Uterus (tissue), 3 donors: ENCODE measurements at regions not wholly inside any gene's neighbourhood (a gene's known extent, or its start where the extent isn't known, plus 50 kb on each side); places are given as distances from the start of the nearest gene placed in this dataset.

ENCODE experiments used
- DNase-seq, 2 donors: peaks; one replicate each; pipeline ENCODE4 v3.0.0-alpha.2; 2019 to 2020
- H3K27ac ChIP-seq, 2 donors: fragments of 200-600 bp; sonication (generic); 1 replicate in 1 of 2; 2 replicates in 1 of 2; pipeline ENCODE4 v1.5.1; 2016 to 2018
- H3K27me3 ChIP-seq, 2 donors: fragments of 200-600 bp; sonication (generic); one replicate each; pipeline ENCODE4 v1.5.1; 2018 to 2019; ENCODE audit warnings: control low read depth in 1 of 2
- H3K36me3 ChIP-seq, 2 donors: fragments of 200-600 bp; sonication (generic); one replicate each; pipeline ENCODE4 v1.5.1; 2019; ENCODE audit warnings: control low read depth in 1 of 2
- H3K4me1 ChIP-seq, 2 donors: fragments of 200-600 bp; sonication (generic); one replicate each; pipeline ENCODE4 v1.5.1; 2018 to 2019; ENCODE audit warnings: control low read depth in 1 of 2
- H3K4me3 ChIP-seq, 2 donors: fragments of 200-600 bp; sonication (generic); 1 replicate in 1 of 2; 2 replicates in 1 of 2; pipeline ENCODE4 v1.5.1; 2018 to 2019; ENCODE audit warnings: mild to moderate bottlenecking in 1 of 2
- H3K9me3 ChIP-seq, 2 donors: fragments of 200-600 bp; sonication (generic); one replicate each; pipeline ENCODE4 v1.5.1; 2019; ENCODE audit warnings: control low read depth in 1 of 2
- CTCF ChIP-seq, 4 experiments: fragments of 200-600 bp in 2 of 4; fragments of 450-650 bp in 2 of 4; sonication (generic) in 2 of 4; IDR thresholded peaks; one replicate each; pipeline ENCODE4 v1.5.1; 2016 to 2019; ENCODE audit warnings: antibody characterized with exemption in 4 of 4, mild to moderate bottlenecking in 2 of 4, moderate library complexity in 1 of 4
- POLR2A ChIP-seq, 2 donors: fragments of 450-650 bp; IDR thresholded peaks; one replicate each; pipeline ENCODE4 v1.6.1; 2016; ENCODE audit warnings: antibody characterized with exemption in 2 of 2, mild to moderate bottlenecking in 1 of 2, moderate library complexity in 1 of 2
- intact Hi-C: fragments of 100-400 bp; cut with DNase I; formaldehyde crosslinking; loops from one replicate; pipeline ENCODE4 v1.15.1; 2023; ENCODE audit warnings: low total_unique reads
- donor health status: DM: yes; HTN: yes; CAD: no.

- H3K4me3 ChIP-seq, result no peak overlapping the region
- H3K27ac ChIP-seq, result no peak overlapping the region
- H3K27me3 ChIP-seq, result no peaks in the 10 kb centered on the region
- no peaks in the 10 kb centered on the region for H3K36me3 ChIP-seq
- DNase-seq, result no peak
- no peaks in the 10 kb centered on the region for H3K9me3 ChIP-seq
- no peaks in the 10 kb centered on the region for H3K4me1 ChIP-seq
- intact Hi-C loops, result no loop called here
- no peak for TF ChIP-seq CTCF (IDR thresholded peaks at IDR 0.05)
- no peak for TF ChIP-seq POLR2A (IDR thresholded peaks at IDR 0.05)
Measured at GRCh38 chr14:42732005-42732404, 1125.3 kb downstream of the LRFN5 start.

- intact Hi-C loops, result no loop called here
- DNase-seq, result no peak
Measured at GRCh38 chr14:42731480-42731879, 1124.8 kb downstream of the LRFN5 start.

GRCh38 chr14:42729681-42730080, 1123.0 kb downstream of the LRFN5 start:
- Histone ChIP-seq H3K4me1 (no peaks in the 10 kb centered on the region), H3K27ac (no peak overlapping the region), H3K36me3 (no peaks in the 10 kb centered on the region), H3K27me3 (no peaks in the 10 kb centered on the region), H3K4me3 (no peak overlapping the region), H3K9me3 (no peaks in the 10 kb centered on the region)
- intact Hi-C loops, result no loop called here
- no peak for DNase-seq
- TF ChIP-seq CTCF (IDR thresholded peaks at IDR 0.05), result no peak
- no peak for TF ChIP-seq POLR2A (IDR thresholded peaks at IDR 0.05)

More at GRCh38 chr14:42731480-42731879, 1124.8 kb downstream of the LRFN5 start:
- TF ChIP-seq POLR2A (IDR thresholded peaks at IDR 0.05), result no peak
- no peak for TF ChIP-seq CTCF (IDR thresholded peaks at IDR 0.05)
- no peak overlapping the region for H3K4me3 ChIP-seq
- no peaks in the 10 kb centered on the region for H3K27me3 ChIP-seq
- H3K36me3 ChIP-seq, result no peaks in the 10 kb centered on the region
- H3K27ac ChIP-seq, result no peak overlapping the region
- H3K9me3 ChIP-seq, result no peaks in the 10 kb centered on the region
- H3K4me1 ChIP-seq, result no peaks in the 10 kb centered on the region

- no peak for TF ChIP-seq CTCF (IDR thresholded peaks at IDR 0.05)
- no peak for TF ChIP-seq POLR2A (IDR thresholded peaks at IDR 0.05)
- Histone ChIP-seq H3K4me1 (no peaks in the 10 kb centered on the region), H3K4me3 (no peak overlapping the region), H3K27me3 (no peaks in the 10 kb centered on the region), H3K27ac (no peak overlapping the region), H3K36me3 (no peaks in the 10 kb centered on the region), H3K9me3 (no peaks in the 10 kb centered on the region)
- DNase-seq, result no peak
- intact Hi-C loops, result no loop called here
Measured at GRCh38 chr14:42719391-42719790, 1112.7 kb downstream of the LRFN5 start.

GRCh38 chr14:42715316-42715715, 1108.6 kb downstream of the LRFN5 start:
- intact Hi-C loops, result no loop called here
- Histone ChIP-seq H3K27me3 (no peaks in the 10 kb centered on the region), H3K27ac (no peak overlapping the region), H3K36me3 (no peaks in the 10 kb centered on the region), H3K4me3 (no peak overlapping the region), H3K4me1 (no peaks in the 10 kb centered on the region), H3K9me3 (no peaks in the 10 kb centered on the region)
- DNase-seq, result no peak
- TF ChIP-seq POLR2A (IDR thresholded peaks at IDR 0.05) (no peak), CTCF (IDR thresholded peaks at IDR 0.05) (no peak)
